PC-9 (cell line): ENCODE measurements at regions not wholly inside any gene's neighbourhood (a gene's known extent, or its start where the extent isn't known, plus 50 kb on each side); places are given as distances from the start of the nearest gene placed in this dataset.

ENCODE experiments used
- BruUV-seq: library from RNA; stranded (reverse); fragments of 400-500 nt; replicated peaks from 2 replicates; lab custom pipeline; 2021; lab: Mats Ljungman, UMichigan
- CTCF ChIA-PET: fragments of 300-600 bp; sonication (Branson Sonifier 250); formaldehyde crosslinking; loops from one replicate; lab custom pipeline; 2022; ENCODE audit warnings: antibody characterized with exemption; lab: Charles Lee
- POLR2A ChIA-PET: fragments of 300-600 bp; sonication (Branson Sonifier 250); formaldehyde crosslinking; loops from one replicate; lab custom pipeline; 2022; ENCODE audit warnings: antibody characterized with exemption; ENCODE audit not compliant: unreplicated experiment; lab: Charles Lee
- DNase-seq, 2 experiments: peaks; one replicate each; pipeline versions ENCODE4 v3.0.0 to v3.0.0-alpha.2; 2015 to 2022; ENCODE audit warnings: mixed read lengths in 1 of 2
- H2AFZ ChIP-seq: fragments of 200-600 bp; sonication (generic); 2 replicates; pipeline ENCODE4 v1.8.1; 2017; ENCODE audit warnings: antibody characterized with exemption
- H3F3A ChIP-seq: fragments of 200-600 bp; sonication (generic); 2 replicates; pipeline ENCODE4 v1.8.1; 2017; ENCODE audit warnings: antibody characterized with exemption, mild to moderate bottlenecking, low read depth; ENCODE audit not compliant: insufficient read depth
- H3K27ac ChIP-seq: fragments of 200-600 bp; sonication (generic); 2 replicates; pipeline ENCODE4 v1.6.1; 2016; ENCODE audit warnings: mixed run types
- H3K27me3 ChIP-seq: fragments of 200-600 bp; sonication (generic); 2 replicates; pipeline ENCODE4 v1.6.1; 2016; ENCODE audit warnings: low read depth, mixed run types; ENCODE audit not compliant: insufficient read depth
- H3K36me3 ChIP-seq: fragments of 200-600 bp; sonication (generic); 2 replicates; pipeline ENCODE4 v1.6.1; 2016; ENCODE audit warnings: low read depth, mixed run types
- H3K4me1 ChIP-seq: fragments of 200-600 bp; sonication (generic); replicated peaks from 2 replicates; pipeline ENCODE4 v1.6.1; 2016; ENCODE audit warnings: mixed run types; ENCODE audit not compliant: insufficient read depth
- H3K4me2 ChIP-seq: fragments of 200-600 bp; sonication (generic); 2 replicates; pipeline ENCODE4 v1.6.1; 2017; ENCODE audit warnings: mixed run types
- H3K4me3 ChIP-seq: fragments of 200-600 bp; sonication (generic); 2 replicates; pipeline ENCODE4 v1.6.1; 2016; ENCODE audit warnings: mixed run types
- H3K79me2 ChIP-seq: fragments of 200-600 bp; sonication (generic); 2 replicates; pipeline ENCODE4 v1.6.1; 2017; ENCODE audit warnings: low read depth, mixed run types
- H3K9me2 ChIP-seq: fragments of 200-600 bp; sonication (generic); 2 replicates; pipeline ENCODE4 v1.8.1; 2017; ENCODE audit warnings: mild to moderate bottlenecking; ENCODE audit not compliant: insufficient read depth
- H3K9me3 ChIP-seq: fragments of 200-600 bp; sonication (generic); 2 replicates; pipeline ENCODE4 v1.8.1; 2016; ENCODE audit warnings: low read depth; ENCODE audit not compliant: insufficient read depth
- H4K20me1 ChIP-seq: fragments of 200-600 bp; sonication (generic); 2 replicates; pipeline ENCODE4 v1.8.1; 2017; ENCODE audit not compliant: insufficient read depth
- EZH2 ChIP-seq: fragments of 200-600 bp; sonication (generic); IDR thresholded peaks from 2 replicates; pipeline ENCODE4 v1.8.0; 2017; ENCODE audit warnings: antibody characterized with exemption, low read depth
- intact Hi-C: fragments of 100-400 bp; cut with micrococcal nuclease; formaldehyde crosslinking; loops from one replicate; pipeline ENCODE4 v1.10.0; 2022; ENCODE audit not compliant: unreplicated experiment
- TF ChIP-seq, protein P1 (sequence below): fragments of 200-600 bp; sonication (generic); conservative IDR thresholded peaks from 2 replicates; pipeline ENCODE4 v1.6.1; 2017; ENCODE audit warnings: mixed run types, antibody characterized with exemption, mild to moderate bottlenecking, moderate library complexity

DNA sequence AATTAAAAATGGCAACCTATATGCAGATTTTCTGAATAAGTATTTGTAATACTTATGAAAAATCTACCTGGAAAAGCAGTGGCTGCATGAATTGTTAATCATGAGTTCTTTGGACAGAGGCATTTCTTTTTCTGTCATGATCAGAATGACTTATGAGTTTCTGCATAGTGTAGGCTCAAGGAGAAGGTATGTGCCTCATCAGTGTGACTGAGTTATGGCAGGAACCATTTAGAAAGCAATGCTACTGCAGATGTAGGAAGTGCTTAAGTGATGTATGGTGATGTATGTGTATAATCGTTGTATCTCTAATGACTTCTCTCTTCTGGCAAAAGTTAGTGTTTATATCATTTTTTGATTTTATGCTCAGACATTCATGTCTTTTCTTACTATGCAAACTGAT, 816.4 kb upstream of the FBXO33 start:
- no TSS peak for BruUV-seq
- H3K4me3 ChIP-seq = no peak overlapping the region
- TF ChIP-seq, protein P1, sequence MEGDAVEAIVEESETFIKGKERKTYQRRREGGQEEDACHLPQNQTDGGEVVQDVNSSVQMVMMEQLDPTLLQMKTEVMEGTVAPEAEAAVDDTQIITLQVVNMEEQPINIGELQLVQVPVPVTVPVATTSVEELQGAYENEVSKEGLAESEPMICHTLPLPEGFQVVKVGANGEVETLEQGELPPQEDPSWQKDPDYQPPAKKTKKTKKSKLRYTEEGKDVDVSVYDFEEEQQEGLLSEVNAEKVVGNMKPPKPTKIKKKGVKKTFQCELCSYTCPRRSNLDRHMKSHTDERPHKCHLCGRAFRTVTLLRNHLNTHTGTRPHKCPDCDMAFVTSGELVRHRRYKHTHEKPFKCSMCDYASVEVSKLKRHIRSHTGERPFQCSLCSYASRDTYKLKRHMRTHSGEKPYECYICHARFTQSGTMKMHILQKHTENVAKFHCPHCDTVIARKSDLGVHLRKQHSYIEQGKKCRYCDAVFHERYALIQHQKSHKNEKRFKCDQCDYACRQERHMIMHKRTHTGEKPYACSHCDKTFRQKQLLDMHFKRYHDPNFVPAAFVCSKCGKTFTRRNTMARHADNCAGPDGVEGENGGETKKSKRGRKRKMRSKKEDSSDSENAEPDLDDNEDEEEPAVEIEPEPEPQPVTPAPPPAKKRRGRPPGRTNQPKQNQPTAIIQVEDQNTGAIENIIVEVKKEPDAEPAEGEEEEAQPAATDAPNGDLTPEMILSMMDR = no peak
- TF ChIP-seq EZH2 = no peak
- no peak overlapping the region for H3K27ac ChIP-seq
- CTCF ChIA-PET = no interaction called here
- H3K36me3 ChIP-seq = no peaks in the 10 kb centered on the region
- POLR2A ChIA-PET = no interaction called here
- H3K9me3 ChIP-seq = no peaks in the 10 kb centered on the region
- H3F3A ChIP-seq = no peaks in the 10 kb centered on the region
- H3K79me2 ChIP-seq = no peaks in the 10 kb centered on the region
- no peaks in the 10 kb centered on the region for H3K27me3 ChIP-seq
- no peak overlapping the region for H2AFZ ChIP-seq
- H3K4me2 ChIP-seq = no peak overlapping the region
- H3K4me1 ChIP-seq = no peaks in the 10 kb centered on the region
- DNase-seq = no peak
- intact Hi-C loops = no loop called here
- no peaks in the 10 kb centered on the region; the same call in 1 of the 2 replicates for H3K9me2 ChIP-seq
- H4K20me1 ChIP-seq = no peaks in the 10 kb centered on the region

DNA sequence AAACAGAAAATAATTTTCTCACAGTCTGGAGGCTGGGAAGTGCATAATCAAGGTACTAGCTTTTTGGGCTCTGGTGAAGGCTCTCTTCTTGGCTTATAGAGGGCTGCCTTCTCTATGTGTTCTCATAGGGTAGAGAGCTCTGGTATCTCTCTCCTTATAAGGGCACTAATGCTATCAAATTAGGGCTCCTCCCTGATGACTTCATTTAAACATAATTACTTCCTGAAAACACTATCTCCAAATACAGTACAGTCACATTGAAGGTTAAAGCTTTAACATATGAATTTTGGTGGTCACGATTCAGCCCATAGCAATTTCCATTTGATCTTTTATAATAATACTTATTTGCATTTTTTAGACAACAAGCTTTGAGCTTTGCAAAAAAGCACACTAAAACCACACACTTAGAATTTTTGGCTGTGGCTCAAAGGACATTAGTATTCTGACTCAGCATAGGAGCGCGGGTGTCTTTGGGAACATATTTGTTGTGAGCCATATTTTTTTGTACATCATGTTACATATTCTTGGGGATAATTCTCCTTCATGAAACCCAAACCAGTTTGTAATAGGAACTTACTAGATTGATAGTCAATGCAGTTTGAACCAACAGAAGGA, 808.1 kb upstream of the FBXO33 start:
- H3K27me3 ChIP-seq = no peaks in the 10 kb centered on the region
- POLR2A ChIA-PET = no interaction called here
- BruUV-seq = no TSS peak
- H3K9me2 ChIP-seq = no peaks in the 10 kb centered on the region
- no peak overlapping the region for H3K4me3 ChIP-seq
- H4K20me1 ChIP-seq = no peaks in the 10 kb centered on the region
- no peak overlapping the region for H3K4me2 ChIP-seq
- DNase-seq = no peak
- no peak for TF ChIP-seq EZH2
- TF ChIP-seq, protein P1 = no peak
- no peak overlapping the region for H3K27ac ChIP-seq
- no peaks in the 10 kb centered on the region for H3K79me2 ChIP-seq
- CTCF ChIA-PET = no interaction called here
- no peaks in the 10 kb centered on the region for H3K36me3 ChIP-seq
- H3K9me3 ChIP-seq = no peaks in the 10 kb centered on the region
- H2AFZ ChIP-seq = no peak overlapping the region
- H3K4me1 ChIP-seq = no peaks in the 10 kb centered on the region
- intact Hi-C loops = no loop called here
- H3F3A ChIP-seq = no peaks in the 10 kb centered on the region

DNA sequence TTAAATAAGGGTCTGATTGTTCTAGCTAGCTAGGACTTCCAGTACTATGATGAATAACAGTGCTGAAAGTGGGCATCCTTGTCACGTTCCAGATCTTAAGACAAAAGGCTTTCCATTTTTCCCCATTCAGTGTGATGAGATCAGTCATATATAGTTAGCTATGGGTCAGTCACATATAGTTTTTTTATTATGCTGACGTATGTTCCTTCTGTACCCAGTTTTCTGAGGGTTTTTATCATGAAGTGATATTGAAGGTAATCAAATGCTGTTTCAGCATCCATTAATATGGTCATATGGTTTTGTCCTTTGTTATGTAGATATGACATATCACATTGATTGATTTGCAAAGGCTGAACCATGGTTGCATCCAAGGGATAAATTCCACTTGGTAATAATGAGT, 800.1 kb upstream of the FBXO33 start:
- no peaks in the 10 kb centered on the region for H3K36me3 ChIP-seq
- H3K79me2 ChIP-seq = no peaks in the 10 kb centered on the region
- ChIA-PET POLR2A (no interaction called here), CTCF (no interaction called here)
- no peaks in the 10 kb centered on the region for H3K4me1 ChIP-seq
- no TSS peak for BruUV-seq
- H3K4me2 ChIP-seq = no peak overlapping the region
- intact Hi-C loops = no loop called here
- DNase-seq = no peak
- H3K9me2 ChIP-seq = no peaks in the 10 kb centered on the region
- no peaks in the 10 kb centered on the region for H3F3A ChIP-seq
- no peaks in the 10 kb centered on the region for H3K9me3 ChIP-seq
- no peak overlapping the region for H2AFZ ChIP-seq
- no peak overlapping the region for H3K27ac ChIP-seq
- H4K20me1 ChIP-seq = no peaks in the 10 kb centered on the region; the same call in 1 of the 2 replicates
- no peak for TF ChIP-seq EZH2
- TF ChIP-seq, protein P1 = no peak
- H3K4me3 ChIP-seq = no peak overlapping the region
- no peaks in the 10 kb centered on the region for H3K27me3 ChIP-seq
